ENCODE measurements at regions not wholly inside any gene's neighbourhood (a gene's known extent, or its start where the extent isn't known, plus 50 kb on each side); places are given as distances from the start of the nearest gene placed in this dataset.

- H3K27ac Mint-ChIP-seq, result no peak overlapping the region
- 93% methylated on average over 3 of the region's 3 CpGs for WGBS (ENCODE audit: insufficient coverage)
Observed at GRCh38 chr17:72280881-72281280, 160.1 kb downstream of the SOX9 start.

GRCh38 chr17:72282439-72283029 lies 161.7 kb downstream of the SOX9 start:
- Mint-ChIP-seq H3K9me3 (peaks cover 0 to 9% (median 6%) of the 10 kb centered on the region in 7 donors), H3K27me3 (ENCODE audit: low read depth in 3 of 3) (peaks cover 0 to 4% (median 0%) of the 10 kb centered on the region in 3 donors), H3K27ac (no peak overlapping the region), H3K36me3 (no peaks in the 10 kb centered on the region), H3K4me3 (no peak overlapping the region), H3K4me1 (no peaks in the 10 kb centered on the region)
- Histone ChIP-seq H3K27ac (ENCODE audit: low read depth in 1 of 2, low read length in 2 of 2) (no peak overlapping the region), H3K4me3 (replicated peaks in 1 of 3; ENCODE audit: low read depth in 2 of 3, low read length in 3 of 3) (no peak overlapping the region), H2AFZ (ENCODE audit: insufficient read depth, low read depth, low read length, poor library complexity, severe bottlenecking) (no peak overlapping the region), H3K4me1 (ENCODE audit: control insufficient read depth in 1 of 2, insufficient read depth in 2 of 2, low read length in 2 of 2) (no peaks in the 10 kb centered on the region), H4K20me1 (ENCODE audit: insufficient read depth, low read length) (no peaks in the 10 kb centered on the region), H3K79me2 (ENCODE audit: insufficient read depth, low read length) (no peaks in the 10 kb centered on the region), H3K9me3 (replicated peaks in 1 of 2; ENCODE audit: control insufficient read depth in 1 of 2, insufficient read depth in 1 of 2, low read length in 2 of 2) (peaks cover 0 to 3% of the 10 kb centered on the region in 2 donors), H3K4me2 (replicated peaks; ENCODE audit: extremely low read depth, low read length, poor library complexity, severe bottlenecking) (no peak overlapping the region), H3K27me3 (ENCODE audit: control insufficient read depth in 2 of 2, insufficient read depth in 2 of 2, low read length in 2 of 2) (no peaks in the 10 kb centered on the region), H3K36me3 (replicated peaks in 1 of 2; ENCODE audit: control insufficient read depth in 1 of 2, insufficient read depth in 2 of 2, low read length in 2 of 2) (no peaks in the 10 kb centered on the region), H3K9ac (ENCODE audit: insufficient read depth, low read length, poor library complexity, severe bottlenecking) (no peak overlapping the region)
- DNase-seq, result no peak
- intact Hi-C loops (cut with micrococcal nuclease), result no loop called here
- 95% methylated on average over 2 of the region's 3 CpGs for WGBS (ENCODE audit: insufficient coverage)
- no peak for TF ChIP-seq CTCF (IDR thresholded peaks at IDR 0.05)

More at GRCh38 chr17:72280881-72281280, 160.1 kb downstream of the SOX9 start:
- no peak overlapping the region for H3K27ac ChIP-seq (ENCODE audit: low read depth in 1 of 2, low read length in 2 of 2)
- no peak overlapping the region for H3K9ac ChIP-seq (ENCODE audit: insufficient read depth, low read length, poor library complexity, severe bottlenecking)
- Mint-ChIP-seq H3K27me3 (ENCODE audit: low read depth in 3 of 3) (peaks cover 0 to 4% (median 0%) of the 10 kb centered on the region in 3 donors), H3K4me1 (no peaks in the 10 kb centered on the region), H3K9me3 (peaks cover 2 to 13% (median 8%) of the 10 kb centered on the region in 7 donors), H3K4me3 (no peak overlapping the region), H3K36me3 (no peaks in the 10 kb centered on the region)
- no peak for TF ChIP-seq CTCF (IDR thresholded peaks at IDR 0.05)
- H3K9me3 ChIP-seq (replicated peaks in 1 of 2; ENCODE audit: control insufficient read depth in 1 of 2, insufficient read depth in 1 of 2, low read length in 2 of 2), result peaks cover 2 to 3% of the 10 kb centered on the region in 2 donors
- no peaks in the 10 kb centered on the region for H3K79me2 ChIP-seq (ENCODE audit: insufficient read depth, low read length)
- H3K4me3 ChIP-seq (replicated peaks in 1 of 3; ENCODE audit: low read depth in 2 of 3, low read length in 3 of 3), result no peak overlapping the region
- no peaks in the 10 kb centered on the region for H3K36me3 ChIP-seq (replicated peaks in 1 of 2; ENCODE audit: control insufficient read depth in 1 of 2, insufficient read depth in 2 of 2, low read length in 2 of 2)
- intact Hi-C loops (cut with micrococcal nuclease), result no loop called here
- H3K4me2 ChIP-seq (replicated peaks; ENCODE audit: extremely low read depth, low read length, poor library complexity, severe bottlenecking), result no peak overlapping the region
- H3K4me1 ChIP-seq (ENCODE audit: control insufficient read depth in 1 of 2, insufficient read depth in 2 of 2, low read length in 2 of 2), result no peaks in the 10 kb centered on the region
- H2AFZ ChIP-seq (ENCODE audit: insufficient read depth, low read depth, low read length, poor library complexity, severe bottlenecking), result no peak overlapping the region
- no peaks in the 10 kb centered on the region for H4K20me1 ChIP-seq (ENCODE audit: insufficient read depth, low read length)
- H3K27me3 ChIP-seq (ENCODE audit: control insufficient read depth in 2 of 2, insufficient read depth in 2 of 2, low read length in 2 of 2), result no peaks in the 10 kb centered on the region
- no peak for DNase-seq
